Peyer's patch (tissue), 4 donors: ENCODE measurements at regions not wholly inside any gene's neighbourhood (a gene's known extent, or its start where the extent isn't known, plus 50 kb on each side); places are given as distances from the start of the nearest gene placed in this dataset.

Experiments used
- DNase-seq, 3 donors: peaks; one replicate each; pipeline ENCODE4 v3.0.0-alpha.2; 2017 to 2019
- H3K27ac ChIP-seq, 4 donors: fragments of 200-600 bp; sonication (generic); one replicate each; pipeline ENCODE4 v1.5.1; 2016 to 2019
- H3K27me3 ChIP-seq, 2 donors: fragments of 200-600 bp; sonication (generic); one replicate each; pipeline ENCODE4 v1.5.1; 2019
- H3K36me3 ChIP-seq, 3 donors: fragments of 200-600 bp; sonication (generic); one replicate each; pipeline ENCODE4 v1.5.1; 2016 to 2019
- H3K4me1 ChIP-seq, 4 donors: fragments of 200-600 bp; sonication (generic); one replicate each; pipeline ENCODE4 v1.5.1; 2016 to 2019
- H3K4me3 ChIP-seq, 4 donors: fragments of 200-600 bp; sonication (generic); 1 replicate in 3 of 4; 2 replicates in 1 of 4; pipeline ENCODE4 v1.5.1; 2016 to 2019; ENCODE audit warnings: mild to moderate bottlenecking in 1 of 4
- H3K9me3 ChIP-seq, 4 donors: fragments of 200-600 bp; sonication (generic); one replicate each; pipeline ENCODE4 v1.5.1; 2016 to 2019; ENCODE audit warnings: mild to moderate bottlenecking in 1 of 4
- POLR2A ChIP-seq, 2 donors: fragments of 450-650 bp; IDR thresholded peaks; one replicate each; pipeline ENCODE4 v1.5.1; 2017; ENCODE audit warnings: antibody characterized with exemption in 2 of 2, mild to moderate bottlenecking in 2 of 2, moderate library complexity in 2 of 2
- TF ChIP-seq, protein P1 (sequence below), 6 experiments: fragments of 450-650 bp in 4 of 6; fragments of 200-600 bp in 2 of 6; sonication (generic) in 1 of 6; IDR thresholded peaks; one replicate each; pipeline ENCODE4 v1.5.1; 2017 to 2019; ENCODE audit warnings: antibody characterized with exemption in 6 of 6, mild to moderate bottlenecking in 3 of 6, moderate library complexity in 1 of 6

DNA sequence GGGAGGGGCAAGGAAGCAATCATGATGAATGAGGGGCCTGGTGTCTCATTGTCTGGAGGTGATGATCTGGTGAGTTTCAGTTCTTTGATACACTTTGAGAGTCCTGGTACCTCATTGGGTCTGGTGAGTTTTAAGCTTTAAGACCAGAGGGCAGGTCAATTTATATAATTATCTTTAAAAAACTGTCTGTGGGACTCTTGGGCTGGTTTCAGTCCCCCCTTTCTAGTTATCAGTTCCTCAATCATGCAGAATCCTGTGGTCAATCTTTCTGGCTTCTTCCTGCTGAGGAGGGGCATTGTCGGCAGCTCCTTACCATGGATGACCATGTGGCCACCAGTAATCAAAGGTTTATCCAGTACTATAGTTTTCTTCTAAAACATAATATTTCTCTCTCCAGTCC is 789.1 kb downstream of the PCDH18 start:
- TF ChIP-seq, protein P1, sequence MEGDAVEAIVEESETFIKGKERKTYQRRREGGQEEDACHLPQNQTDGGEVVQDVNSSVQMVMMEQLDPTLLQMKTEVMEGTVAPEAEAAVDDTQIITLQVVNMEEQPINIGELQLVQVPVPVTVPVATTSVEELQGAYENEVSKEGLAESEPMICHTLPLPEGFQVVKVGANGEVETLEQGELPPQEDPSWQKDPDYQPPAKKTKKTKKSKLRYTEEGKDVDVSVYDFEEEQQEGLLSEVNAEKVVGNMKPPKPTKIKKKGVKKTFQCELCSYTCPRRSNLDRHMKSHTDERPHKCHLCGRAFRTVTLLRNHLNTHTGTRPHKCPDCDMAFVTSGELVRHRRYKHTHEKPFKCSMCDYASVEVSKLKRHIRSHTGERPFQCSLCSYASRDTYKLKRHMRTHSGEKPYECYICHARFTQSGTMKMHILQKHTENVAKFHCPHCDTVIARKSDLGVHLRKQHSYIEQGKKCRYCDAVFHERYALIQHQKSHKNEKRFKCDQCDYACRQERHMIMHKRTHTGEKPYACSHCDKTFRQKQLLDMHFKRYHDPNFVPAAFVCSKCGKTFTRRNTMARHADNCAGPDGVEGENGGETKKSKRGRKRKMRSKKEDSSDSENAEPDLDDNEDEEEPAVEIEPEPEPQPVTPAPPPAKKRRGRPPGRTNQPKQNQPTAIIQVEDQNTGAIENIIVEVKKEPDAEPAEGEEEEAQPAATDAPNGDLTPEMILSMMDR (IDR thresholded peaks at IDR 0.05), result no peak
- no peak for TF ChIP-seq POLR2A (IDR thresholded peaks at IDR 0.05)
- no peaks in the 10 kb centered on the region for H3K27me3 ChIP-seq
- H3K27ac ChIP-seq, result no peak overlapping the region

DNA sequence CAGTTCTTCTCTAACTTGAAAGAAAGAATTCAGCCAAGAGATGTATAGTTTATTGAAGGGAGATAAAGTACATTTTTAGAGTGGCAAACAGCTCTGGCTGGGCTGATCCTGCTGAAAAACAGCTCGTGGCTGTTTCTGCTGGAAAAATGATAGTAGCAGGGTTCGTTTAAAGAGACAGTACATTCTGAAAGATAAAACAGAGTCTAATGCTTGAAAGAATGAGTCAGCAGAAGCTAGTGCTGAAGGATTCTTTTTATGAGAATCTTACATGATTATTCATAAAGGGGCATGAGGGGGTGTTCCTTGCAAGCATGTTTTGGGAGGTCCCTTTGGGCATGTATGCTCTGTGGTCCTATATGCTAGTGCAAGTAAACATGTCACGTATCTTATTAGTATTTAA is 790.0 kb downstream of the PCDH18 start:
- Histone ChIP-seq H3K27ac (no peak overlapping the region), H3K9me3 (no peaks in the 10 kb centered on the region), H3K4me3 (no peak overlapping the region), H3K36me3 (no peaks in the 10 kb centered on the region), H3K27me3 (no peaks in the 10 kb centered on the region), H3K4me1 (no peaks in the 10 kb centered on the region)
- TF ChIP-seq, protein P1 (IDR thresholded peaks at IDR 0.05), result no peak
- TF ChIP-seq POLR2A (IDR thresholded peaks at IDR 0.05), result no peak
- DNase-seq, result no peak

More for the DNA sequence above, 789.1 kb downstream of the PCDH18 start:
- Histone ChIP-seq H3K36me3 (no peaks in the 10 kb centered on the region), H3K4me3 (no peak overlapping the region), H3K9me3 (no peaks in the 10 kb centered on the region), H3K4me1 (no peaks in the 10 kb centered on the region)
- DNase-seq, result no peak

DNA sequence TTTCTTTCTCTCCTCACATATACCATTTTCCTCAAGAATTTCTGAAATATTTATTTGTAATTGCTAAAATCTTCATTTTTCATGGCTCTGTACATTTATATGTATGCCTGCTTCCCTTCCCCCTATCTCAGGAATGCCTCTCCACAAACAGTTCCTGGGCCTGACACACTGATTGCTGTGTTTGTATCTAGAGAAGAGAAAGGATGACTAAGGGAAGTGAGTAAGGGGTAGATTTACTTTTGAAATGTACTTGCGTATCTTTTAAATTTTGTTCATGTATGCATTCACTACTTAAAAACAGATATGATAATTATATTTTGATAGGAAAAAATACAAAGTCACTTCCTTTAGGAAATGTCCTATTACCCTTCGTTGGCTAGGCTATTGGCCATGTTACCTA is 790.8 kb downstream of the PCDH18 start:
- no peaks in the 10 kb centered on the region for H3K4me1 ChIP-seq
- H3K9me3 ChIP-seq, result no peaks in the 10 kb centered on the region
- H3K27ac ChIP-seq, result no peak overlapping the region
- no peak for DNase-seq
- no peaks in the 10 kb centered on the region for H3K27me3 ChIP-seq
- no peak overlapping the region for H3K4me3 ChIP-seq
- no peak for TF ChIP-seq POLR2A (IDR thresholded peaks at IDR 0.05)
- TF ChIP-seq, protein P1 (IDR thresholded peaks at IDR 0.05), result no peak
- H3K36me3 ChIP-seq, result no peaks in the 10 kb centered on the region

DNA sequence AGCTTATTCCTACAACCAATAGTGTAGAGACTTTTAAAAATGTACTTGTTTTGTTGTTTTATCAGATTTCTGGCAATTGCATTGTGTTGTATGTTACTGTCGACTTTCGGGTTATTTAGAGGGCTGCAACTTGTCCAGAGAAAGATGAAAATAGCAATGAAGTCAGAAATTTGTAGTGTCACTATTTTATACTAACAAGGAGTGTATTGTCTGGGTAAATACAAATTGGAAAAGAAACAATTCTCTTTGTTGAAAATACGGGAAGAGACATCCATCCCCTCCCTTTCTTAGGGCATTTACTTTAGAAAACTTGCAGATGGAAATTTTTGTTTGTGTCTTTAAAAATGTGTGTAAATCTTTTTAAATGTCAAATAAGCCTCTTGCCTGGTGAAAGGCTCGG is 792.0 kb downstream of the PCDH18 start:
- Histone ChIP-seq H3K9me3 (no peaks in the 10 kb centered on the region), H3K27me3 (no peaks in the 10 kb centered on the region), H3K27ac (no peak overlapping the region), H3K4me1 (no peaks in the 10 kb centered on the region), H3K4me3 (no peak overlapping the region), H3K36me3 (no peaks in the 10 kb centered on the region)
- TF ChIP-seq POLR2A (IDR thresholded peaks at IDR 0.05), result no peak
- TF ChIP-seq, protein P1 (IDR thresholded peaks at IDR 0.05), result no peak
- no peak for DNase-seq

DNA sequence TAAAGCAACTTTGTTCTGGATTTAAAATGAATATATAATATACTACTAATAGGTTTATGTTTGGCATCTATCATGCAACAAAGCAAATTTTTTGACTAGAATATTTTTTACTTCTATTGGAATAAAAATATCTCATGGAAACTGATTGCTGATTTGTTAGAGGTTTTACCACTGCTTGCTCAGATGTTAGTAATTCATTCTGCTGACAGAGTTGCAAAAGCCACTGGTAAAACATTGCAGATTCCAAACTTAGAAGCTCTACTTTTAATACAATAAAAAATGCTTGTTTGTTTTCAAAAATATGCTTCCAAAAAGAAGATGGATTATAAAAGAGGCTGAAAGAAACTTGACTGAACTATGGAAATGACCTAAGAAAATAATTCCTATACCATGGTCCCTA is 795.2 kb downstream of the PCDH18 start:
- TF ChIP-seq, protein P1 (IDR thresholded peaks at IDR 0.05), result no peak
- TF ChIP-seq POLR2A (IDR thresholded peaks at IDR 0.05), result no peak
- no peak for DNase-seq
- Histone ChIP-seq H3K36me3 (no peaks in the 10 kb centered on the region), H3K27me3 (no peaks in the 10 kb centered on the region), H3K9me3 (no peaks in the 10 kb centered on the region), H3K27ac (no peak overlapping the region), H3K4me1 (no peaks in the 10 kb centered on the region), H3K4me3 (no peak overlapping the region)

DNA sequence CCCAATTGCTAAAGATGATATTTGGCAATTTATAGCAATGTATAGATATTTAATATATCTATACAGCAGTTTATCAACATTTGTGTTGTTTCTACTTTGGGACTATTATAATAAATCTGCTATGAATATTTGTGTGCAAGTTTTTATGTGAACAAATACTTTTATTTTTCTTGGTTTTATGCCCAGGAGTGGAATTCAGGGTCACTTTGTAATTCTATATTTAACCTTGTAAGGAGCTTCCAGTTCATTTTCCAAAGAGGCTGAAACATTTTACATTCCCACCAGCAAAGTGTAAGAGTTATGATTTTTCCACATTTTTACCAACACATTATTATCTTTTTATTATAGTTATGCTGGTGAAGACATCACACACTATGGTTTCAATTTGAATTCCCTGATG is 801.3 kb downstream of the PCDH18 start:
- Histone ChIP-seq H3K4me1 (no peaks in the 10 kb centered on the region), H3K27me3 (no peaks in the 10 kb centered on the region), H3K9me3 (no peaks in the 10 kb centered on the region), H3K27ac (no peak overlapping the region), H3K4me3 (no peak overlapping the region), H3K36me3 (no peaks in the 10 kb centered on the region)
- DNase-seq, result no peak
- no peak for TF ChIP-seq POLR2A (IDR thresholded peaks at IDR 0.05)
- TF ChIP-seq, protein P1 (IDR thresholded peaks at IDR 0.05), result no peak
